ENCODE measurements at regions not wholly inside any gene's neighbourhood (a gene's known extent, or its start where the extent isn't known, plus 50 kb on each side); places are given as distances from the start of the nearest gene placed in this dataset.

GRCh38 chr16:59179446-59180082 is 445.4 kb upstream of the GOT2 start:
- DNase-seq (ENCODE audit: low spot score) = no peak

GRCh38 chr16:59173408-59173831 is 439.3 kb upstream of the GOT2 start:
- no peak for DNase-seq (ENCODE audit: low spot score)

GRCh38 chr16:59170099-59170712 is 436.1 kb upstream of the GOT2 start:
- DNase-seq (ENCODE audit: low spot score) = no peak

- DNase-seq (ENCODE audit: low spot score) = peak; percentile 32
These were observed 435.1 kb upstream of the GOT2 start for GRCh38 chr16:59169168-59169567.

GRCh38 chr16:59168461-59169114 is 434.5 kb upstream of the GOT2 start:
- DNase-seq (ENCODE audit: low spot score) = no peak

- DNase-seq (ENCODE audit: low spot score) = no peak
These were observed 430.3 kb upstream of the GOT2 start for GRCh38 chr16:59164461-59164860.

- DNase-seq (ENCODE audit: low spot score) = no peak
These were observed 429.4 kb upstream of the GOT2 start for GRCh38 chr16:59163371-59164055.

- no peak for DNase-seq (ENCODE audit: low spot score)
These were observed 427.6 kb upstream of the GOT2 start for GRCh38 chr16:59161679-59162078.

- no peak for DNase-seq (ENCODE audit: low spot score)
These were observed 420.2 kb upstream of the GOT2 start for GRCh38 chr16:59154295-59154694.

- no peak for DNase-seq (ENCODE audit: low spot score)
These were observed 414.6 kb upstream of the GOT2 start for GRCh38 chr16:59148769-59149155.

GRCh38 chr16:59148056-59148768 is 414.1 kb upstream of the GOT2 start:
- DNase-seq (ENCODE audit: low spot score) = no peak

- no peak for DNase-seq (ENCODE audit: low spot score)
These were observed 412.0 kb upstream of the GOT2 start for GRCh38 chr16:59146140-59146539.

GRCh38 chr16:59144841-59145240 is 410.7 kb upstream of the GOT2 start:
- no peak for DNase-seq (ENCODE audit: low spot score)

- DNase-seq (ENCODE audit: low spot score) = no peak
These were observed 410.2 kb upstream of the GOT2 start for GRCh38 chr16:59144326-59144725.

GRCh38 chr16:59126486-59126885 is 392.4 kb upstream of the GOT2 start:
- no peak for DNase-seq (ENCODE audit: low spot score)

GRCh38 chr16:59124056-59124455 is 389.9 kb upstream of the GOT2 start:
- no peak for DNase-seq (ENCODE audit: low spot score)

- no peak for DNase-seq (ENCODE audit: low spot score)
These were observed 389.4 kb upstream of the GOT2 start for GRCh38 chr16:59123479-59123878.

GRCh38 chr16:59122262-59122537 is 388.1 kb upstream of the GOT2 start:
- no peak for DNase-seq (ENCODE audit: low spot score)

GRCh38 chr16:59121411-59122261 is 387.5 kb upstream of the GOT2 start:
- DNase-seq (ENCODE audit: low spot score) = no peak

GRCh38 chr16:59116744-59117143 is 382.6 kb upstream of the GOT2 start:
- no peak for DNase-seq (ENCODE audit: low spot score)

GRCh38 chr16:59114790-59115189 is 380.7 kb upstream of the GOT2 start:
- no peak for DNase-seq (ENCODE audit: low spot score)

All from A172 (cell line).